Parathyroid adenoma (tissue), 2 donors: ENCODE measurements at regions not wholly inside any gene's neighbourhood (a gene's known extent, or its start where the extent isn't known, plus 50 kb on each side); places are given as distances from the start of the nearest gene placed in this dataset.

Experiments used
- H2AFZ ChIP-seq: fragments of 300-600 bp; sonication (generic); one replicate; pipeline ENCODE4 v1.7.0; 2017; ENCODE audit warnings: antibody characterized with exemption, mild to moderate bottlenecking
- H3K27ac ChIP-seq: fragments of 300-600 bp; sonication (generic); one replicate; pipeline ENCODE4 v1.7.0; 2017
- H3K27me3 ChIP-seq: fragments of 300-600 bp; sonication (generic); one replicate; pipeline ENCODE4 v1.7.0; 2017; ENCODE audit warnings: low read length; ENCODE audit not compliant: control insufficient read depth, insufficient read depth
- H3K36me3 ChIP-seq: fragments of 300-600 bp; sonication (generic); one replicate; pipeline ENCODE4 v1.7.0; 2017; ENCODE audit warnings: low read length; ENCODE audit not compliant: control insufficient read depth, insufficient read depth
- H3K4me1 ChIP-seq: fragments of 300-600 bp; sonication (generic); one replicate; pipeline ENCODE4 v1.7.0; 2017; ENCODE audit warnings: control low read depth
- H3K4me2 ChIP-seq: fragments of 300-600 bp; sonication (generic); one replicate; pipeline ENCODE4 v1.7.0; 2017; ENCODE audit warnings: low read length
- H3K4me3 ChIP-seq: fragments of 300-600 bp; sonication (generic); one replicate; pipeline ENCODE4 v1.7.0; 2017; ENCODE audit warnings: low read depth, low read length
- H3K79me2 ChIP-seq: fragments of 300-600 bp; sonication (generic); one replicate; pipeline ENCODE4 v1.7.0; 2017; ENCODE audit warnings: control low read depth
- H3K9ac ChIP-seq: fragments of 300-600 bp; sonication (generic); one replicate; pipeline ENCODE4 v1.7.0; 2017; ENCODE audit warnings: mild to moderate bottlenecking
- H3K9me3 ChIP-seq: fragments of 300-600 bp; sonication (generic); one replicate; pipeline ENCODE4 v1.7.0; 2017; ENCODE audit warnings: low read length; ENCODE audit not compliant: control insufficient read depth
- CTCF ChIP-seq: fragments of 300-600 bp; sonication (generic); IDR thresholded peaks from one replicate; pipeline ENCODE4 v1.7.0; 2017; ENCODE audit warnings: antibody characterized with exemption, mild to moderate bottlenecking
- donor health status: primary hyperparathyroidism.

- TF ChIP-seq CTCF, result no peak
- H3K9ac ChIP-seq, result no peak overlapping the region
- H3K27me3 ChIP-seq, result no peaks in the 10 kb centered on the region
- no peak overlapping the region for H3K4me3 ChIP-seq
- H2AFZ ChIP-seq, result no peak overlapping the region
- H3K4me2 ChIP-seq, result no peak overlapping the region
- no peak overlapping the region for H3K27ac ChIP-seq
- H3K9me3 ChIP-seq, result no peaks in the 10 kb centered on the region
- no peaks in the 10 kb centered on the region for H3K36me3 ChIP-seq
- H3K79me2 ChIP-seq, result no peaks in the 10 kb centered on the region
- no peaks in the 10 kb centered on the region for H3K4me1 ChIP-seq
Measured at GRCh38 chr2:37847792-37848191, 77.3 kb upstream of the RMDN2 start.

- Histone ChIP-seq H3K79me2 (no peaks in the 10 kb centered on the region), H3K9me3 (no peaks in the 10 kb centered on the region)
Measured at GRCh38 chr2:37848451-37848850, 76.6 kb upstream of the RMDN2 start.

GRCh38 chr2:37849911-37850310 lies 75.2 kb upstream of the RMDN2 start:
- no peak for TF ChIP-seq CTCF
- Histone ChIP-seq H3K4me3 (no peak overlapping the region), H2AFZ (no peak overlapping the region), H3K9me3 (no peaks in the 10 kb centered on the region), H3K36me3 (no peaks in the 10 kb centered on the region), H3K27ac (no peak overlapping the region), H3K4me2 (no peak overlapping the region), H3K4me1 (no peaks in the 10 kb centered on the region), H3K27me3 (no peaks in the 10 kb centered on the region), H3K79me2 (no peaks in the 10 kb centered on the region), H3K9ac (no peak overlapping the region)

More at GRCh38 chr2:37848451-37848850, 76.6 kb upstream of the RMDN2 start:
- TF ChIP-seq CTCF, result no peak
- Histone ChIP-seq H3K27me3 (no peaks in the 10 kb centered on the region), H3K4me3 (no peak overlapping the region), H2AFZ (no peak overlapping the region), H3K36me3 (no peaks in the 10 kb centered on the region), H3K4me1 (no peaks in the 10 kb centered on the region), H3K27ac (no peak overlapping the region), H3K9ac (no peak overlapping the region), H3K4me2 (no peak overlapping the region)

- no peak for TF ChIP-seq CTCF
- H3K27me3 ChIP-seq, result no peaks in the 10 kb centered on the region
- H2AFZ ChIP-seq, result no peak overlapping the region
- H3K36me3 ChIP-seq, result no peaks in the 10 kb centered on the region
- no peaks in the 10 kb centered on the region for H3K4me1 ChIP-seq
- no peaks in the 10 kb centered on the region for H3K9me3 ChIP-seq
- no peak overlapping the region for H3K9ac ChIP-seq
- H3K4me3 ChIP-seq, result no peak overlapping the region
- no peak overlapping the region for H3K27ac ChIP-seq
- H3K4me2 ChIP-seq, result no peak overlapping the region
- H3K79me2 ChIP-seq, result no peaks in the 10 kb centered on the region
Measured at GRCh38 chr2:37851428-37851827, 73.7 kb upstream of the RMDN2 start.

- H3K4me3 ChIP-seq, result no peak overlapping the region
- H3K27ac ChIP-seq, result no peak overlapping the region
- no peak overlapping the region for H2AFZ ChIP-seq
- no peaks in the 10 kb centered on the region for H3K79me2 ChIP-seq
- no peak overlapping the region for H3K4me2 ChIP-seq
- H3K9ac ChIP-seq, result no peak overlapping the region
- no peak for TF ChIP-seq CTCF
- no peaks in the 10 kb centered on the region for H3K36me3 ChIP-seq
- no peaks in the 10 kb centered on the region for H3K4me1 ChIP-seq
- H3K9me3 ChIP-seq, result no peaks in the 10 kb centered on the region
- H3K27me3 ChIP-seq, result no peaks in the 10 kb centered on the region
Measured at GRCh38 chr2:37851828-37852584, 73.1 kb upstream of the RMDN2 start.
